Lung (tissue), 11 donors: ENCODE measurements at regions not wholly inside any gene's neighbourhood (a gene's known extent, or its start where the extent isn't known, plus 50 kb on each side); places are given as distances from the start of the nearest gene placed in this dataset.

Experiments used
- ATAC-seq: fragments of 200-7000 bp; cut with Tn5 transposase; one replicate; pipeline ENCODE4 v1.9.1; 2020; ENCODE audit warnings: moderate number of reproducible peaks; ENCODE audit not compliant: insufficient read depth, low FRiP score
- DNase-seq, 3 donors: peaks; one replicate each; pipeline ENCODE4 v3.0.0-alpha.2; 2013 to 2017
- H3K27ac ChIP-seq, 2 donors: one replicate each; pipeline ENCODE4 v1.5.1; 2013; ENCODE audit warnings: mild to moderate bottlenecking in 2 of 2, moderate library complexity in 2 of 2, control low read depth in 1 of 2, inconsistent platforms in 1 of 2, low read depth in 1 of 2, low read length in 1 of 2
- H3K27me3 ChIP-seq, 3 donors: one replicate each; pipeline ENCODE4 v1.5.1; 2013; ENCODE audit warnings: low read length in 2 of 3; ENCODE audit not compliant: control insufficient read depth in 3 of 3, insufficient read depth in 3 of 3
- H3K36me3 ChIP-seq, 4 donors: one replicate each; pipeline ENCODE4 v1.5.1; 2013; ENCODE audit warnings: low read length in 4 of 4, mild to moderate bottlenecking in 1 of 4, moderate library complexity in 1 of 4; ENCODE audit not compliant: control insufficient read depth in 4 of 4, insufficient read depth in 4 of 4
- H3K4me1 ChIP-seq, 5 donors: one replicate each; pipeline ENCODE4 v1.5.1; 2013; ENCODE audit warnings: low read length in 5 of 5, mild to moderate bottlenecking in 2 of 5, moderate library complexity in 1 of 5; ENCODE audit not compliant: control insufficient read depth in 5 of 5, insufficient read depth in 5 of 5
- H3K4me3 ChIP-seq: one replicate; pipeline ENCODE4 v1.5.1; 2013; ENCODE audit warnings: mild to moderate bottlenecking, control low read depth, moderate library complexity
- H3K9ac ChIP-seq, 2 donors: one replicate each; pipeline ENCODE4 v1.5.1; 2013; ENCODE audit warnings: low read length in 2 of 2, control low read depth in 1 of 2; ENCODE audit not compliant: insufficient read depth in 1 of 2
- H3K9me3 ChIP-seq, 4 donors: one replicate each; pipeline ENCODE4 v1.5.1; 2013; ENCODE audit warnings: low read length in 3 of 4, mild to moderate bottlenecking in 1 of 4, moderate library complexity in 1 of 4; ENCODE audit not compliant: control insufficient read depth in 4 of 4, insufficient read depth in 3 of 4
- WGBS, 2 donors: extraction: QIAGEN DNeasy Blood & Tissue Kit; methylation state at CpG; one replicate each; pipeline ENCODE4 v1.1.7; 2013; 5-methylcytosine and 5-hydroxymethylcytosine counted together
- TF ChIP-seq, protein P1 (sequence below): IDR thresholded peaks from 2 replicates; pipeline ENCODE4 v1.5.1; 2012; ENCODE audit warnings: mild to moderate bottlenecking; ENCODE audit errors: control extremely low read depth, extremely low read depth
- donor health status: control.
- donor health status: control.
- donor health status: Bipolar disorder and iron deficiency.
- donor health status: healthy.
- donor health status: DM: yes; HTN: yes; CAD: no.

DNA sequence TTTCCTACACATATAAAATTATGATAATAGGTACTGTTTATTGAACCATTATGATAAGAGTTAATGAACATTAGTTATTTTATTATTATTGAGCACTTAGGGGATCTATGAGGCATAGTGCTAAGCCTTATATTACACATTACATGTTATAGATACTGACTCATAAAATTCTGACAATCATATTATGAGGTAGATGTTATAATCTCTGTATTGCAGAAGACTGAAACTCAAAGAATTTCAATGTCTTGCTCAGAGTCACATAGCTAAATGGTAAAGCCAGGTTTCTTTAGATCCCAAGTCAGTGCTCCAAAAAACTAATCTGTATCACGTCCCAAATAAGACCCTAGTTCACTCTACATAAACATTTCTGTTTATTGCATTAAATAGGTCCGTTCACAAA lies 207.2 kb upstream of the CNKSR2 start:
- no peaks in the 10 kb centered on the region for H3K9me3 ChIP-seq
- H3K27ac ChIP-seq = no peak overlapping the region
- H3K27me3 ChIP-seq = peaks cover 0 to 3% (median 0%) of the 10 kb centered on the region in 3 donors
- 32 to 50% methylated on average over 2 of the region's 2 CpGs for WGBS, 2 donors
- no peak overlapping the region for H3K9ac ChIP-seq
- DNase-seq = no peak
- TF ChIP-seq, protein P1, sequence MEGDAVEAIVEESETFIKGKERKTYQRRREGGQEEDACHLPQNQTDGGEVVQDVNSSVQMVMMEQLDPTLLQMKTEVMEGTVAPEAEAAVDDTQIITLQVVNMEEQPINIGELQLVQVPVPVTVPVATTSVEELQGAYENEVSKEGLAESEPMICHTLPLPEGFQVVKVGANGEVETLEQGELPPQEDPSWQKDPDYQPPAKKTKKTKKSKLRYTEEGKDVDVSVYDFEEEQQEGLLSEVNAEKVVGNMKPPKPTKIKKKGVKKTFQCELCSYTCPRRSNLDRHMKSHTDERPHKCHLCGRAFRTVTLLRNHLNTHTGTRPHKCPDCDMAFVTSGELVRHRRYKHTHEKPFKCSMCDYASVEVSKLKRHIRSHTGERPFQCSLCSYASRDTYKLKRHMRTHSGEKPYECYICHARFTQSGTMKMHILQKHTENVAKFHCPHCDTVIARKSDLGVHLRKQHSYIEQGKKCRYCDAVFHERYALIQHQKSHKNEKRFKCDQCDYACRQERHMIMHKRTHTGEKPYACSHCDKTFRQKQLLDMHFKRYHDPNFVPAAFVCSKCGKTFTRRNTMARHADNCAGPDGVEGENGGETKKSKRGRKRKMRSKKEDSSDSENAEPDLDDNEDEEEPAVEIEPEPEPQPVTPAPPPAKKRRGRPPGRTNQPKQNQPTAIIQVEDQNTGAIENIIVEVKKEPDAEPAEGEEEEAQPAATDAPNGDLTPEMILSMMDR = no peak
- no peaks in the 10 kb centered on the region for H3K36me3 ChIP-seq
- H3K4me1 ChIP-seq = no peaks in the 10 kb centered on the region
- no peak overlapping the region for H3K4me3 ChIP-seq
- ATAC-seq = no peak

DNA sequence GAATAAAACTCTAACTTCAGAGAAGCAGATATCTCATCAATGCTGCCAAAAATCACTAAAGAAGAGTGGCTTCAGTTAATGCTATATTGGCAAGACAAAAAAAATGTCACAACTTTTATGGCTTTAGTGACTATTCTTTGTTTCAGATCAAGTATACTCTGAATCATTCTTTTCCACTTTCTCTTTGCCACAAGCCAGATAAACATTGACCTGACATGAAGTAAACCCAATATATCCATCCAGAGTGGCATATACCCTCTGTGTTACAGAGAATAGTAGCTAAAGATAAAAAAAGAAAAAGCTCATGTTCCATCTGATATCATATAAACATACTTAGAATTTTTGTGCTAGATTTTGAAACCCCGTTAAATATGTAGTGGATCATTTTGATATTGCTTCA lies 206.7 kb upstream of the CNKSR2 start:
- H3K27ac ChIP-seq = no peak overlapping the region
- H3K9me3 ChIP-seq = no peaks in the 10 kb centered on the region
- ATAC-seq = no peak
- H3K27me3 ChIP-seq = peaks cover 0 to 3% (median 0%) of the 10 kb centered on the region in 3 donors
- WGBS, 2 donors = 76 to 77% methylated on average over 1 of the region's 1 CpG
- H3K9ac ChIP-seq = no peak overlapping the region
- TF ChIP-seq, protein P1 = no peak
- no peaks in the 10 kb centered on the region for H3K4me1 ChIP-seq
- H3K4me3 ChIP-seq = no peak overlapping the region
- no peaks in the 10 kb centered on the region for H3K36me3 ChIP-seq
- no peak for DNase-seq

DNA sequence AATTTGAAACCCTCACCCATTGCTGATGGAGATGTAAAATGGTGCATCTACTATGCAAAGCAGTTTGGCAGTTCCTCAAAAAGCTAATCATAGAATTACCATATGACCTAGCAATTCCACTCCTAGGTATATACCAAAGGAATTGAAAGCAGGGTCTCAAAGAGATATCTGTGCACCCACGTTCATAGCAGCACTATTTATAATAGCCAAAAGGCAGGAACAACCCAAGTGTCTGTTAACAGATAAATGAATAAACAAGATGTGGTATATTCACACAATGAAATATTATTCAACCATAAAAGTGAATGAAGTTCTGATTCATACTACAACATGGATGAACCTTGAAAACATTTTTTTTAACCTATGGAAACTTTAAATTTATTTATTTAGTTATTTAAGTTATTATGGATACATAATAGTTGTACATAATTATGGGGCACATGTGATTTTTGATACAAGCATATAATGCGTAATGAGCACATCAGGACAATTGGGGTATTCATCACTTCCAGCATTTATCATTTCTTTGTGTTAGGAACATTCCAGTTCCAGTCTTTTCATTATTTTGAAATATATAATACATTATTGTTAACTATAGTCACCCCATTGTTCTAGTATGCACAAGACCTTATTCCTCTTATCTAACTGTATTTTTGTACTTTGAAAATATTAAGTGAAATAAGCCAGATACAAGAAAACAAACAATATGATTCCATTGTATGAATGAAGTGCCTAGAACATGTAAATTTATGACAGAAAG lies 205.6 kb upstream of the CNKSR2 start:
- ATAC-seq = no peak
- DNase-seq = no peak
- H3K4me1 ChIP-seq = no peaks in the 10 kb centered on the region
- no peaks in the 10 kb centered on the region for H3K9me3 ChIP-seq
- peaks cover 0 to 5% (median 0%) of the 10 kb centered on the region in 3 donors for H3K27me3 ChIP-seq
- H3K27ac ChIP-seq = no peak overlapping the region
- no peak overlapping the region for H3K4me3 ChIP-seq
- H3K9ac ChIP-seq = no peak overlapping the region
- 55 to 83% methylated on average over 2 of the region's 2 CpGs for WGBS, 2 donors
- no peaks in the 10 kb centered on the region for H3K36me3 ChIP-seq
- TF ChIP-seq, protein P1 = no peak

DNA sequence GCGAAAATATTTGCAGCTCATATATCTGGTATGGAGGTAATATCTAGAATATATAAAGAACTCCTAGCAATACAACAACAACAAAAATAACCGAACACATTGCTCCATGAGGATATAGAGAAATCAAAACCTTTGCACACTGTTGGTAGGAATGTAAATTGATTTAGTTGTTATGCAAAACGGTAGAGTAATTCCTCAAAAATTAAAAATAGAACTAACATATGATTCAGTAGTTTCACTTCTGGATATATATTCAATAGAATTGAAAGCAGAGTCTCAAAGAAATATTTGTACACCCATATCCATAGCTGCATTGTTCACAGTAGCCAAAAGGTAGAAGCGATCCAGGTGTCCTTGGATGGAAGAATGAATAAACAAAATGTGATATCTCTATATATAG lies 203.0 kb upstream of the CNKSR2 start:
- Histone ChIP-seq H3K27me3 (peaks cover 0 to 5% (median 0%) of the 10 kb centered on the region in 3 donors), H3K27ac (no peak overlapping the region), H3K36me3 (no peaks in the 10 kb centered on the region), H3K4me3 (no peak overlapping the region), H3K4me1 (no peaks in the 10 kb centered on the region), H3K9me3 (no peaks in the 10 kb centered on the region), H3K9ac (no peak overlapping the region)
- TF ChIP-seq, protein P1 = no peak
- 58 to 79% methylated on average over 4 of the region's 4 CpGs for WGBS, 2 donors
- no peak for ATAC-seq
- DNase-seq = no peak
